ENCODE measurements at regions not wholly inside any gene's neighbourhood (a gene's known extent, or its start where the extent isn't known, plus 50 kb on each side); places are given as distances from the start of the nearest gene placed in this dataset.

DNA sequence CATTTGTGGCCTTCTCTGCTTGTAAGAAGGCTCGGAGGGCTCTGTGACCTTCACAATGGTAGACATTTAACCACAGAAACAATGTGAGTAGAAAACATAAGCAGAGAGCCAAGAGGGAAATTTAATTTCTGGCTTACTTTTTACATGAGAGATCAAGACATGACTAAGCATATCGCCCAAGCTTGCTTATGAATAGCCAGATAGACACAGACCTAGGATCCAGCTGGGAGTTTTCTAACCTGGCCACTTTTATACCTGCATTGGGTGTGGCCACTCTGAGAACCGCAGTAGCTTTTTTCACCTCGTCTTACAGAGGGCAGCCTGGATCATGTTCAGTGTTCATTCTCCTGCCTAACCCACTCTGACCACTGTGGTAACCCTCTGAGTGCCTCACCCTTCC lies 244.9 kb upstream of the KCNN2 start:
- TF ChIP-seq, protein P1, sequence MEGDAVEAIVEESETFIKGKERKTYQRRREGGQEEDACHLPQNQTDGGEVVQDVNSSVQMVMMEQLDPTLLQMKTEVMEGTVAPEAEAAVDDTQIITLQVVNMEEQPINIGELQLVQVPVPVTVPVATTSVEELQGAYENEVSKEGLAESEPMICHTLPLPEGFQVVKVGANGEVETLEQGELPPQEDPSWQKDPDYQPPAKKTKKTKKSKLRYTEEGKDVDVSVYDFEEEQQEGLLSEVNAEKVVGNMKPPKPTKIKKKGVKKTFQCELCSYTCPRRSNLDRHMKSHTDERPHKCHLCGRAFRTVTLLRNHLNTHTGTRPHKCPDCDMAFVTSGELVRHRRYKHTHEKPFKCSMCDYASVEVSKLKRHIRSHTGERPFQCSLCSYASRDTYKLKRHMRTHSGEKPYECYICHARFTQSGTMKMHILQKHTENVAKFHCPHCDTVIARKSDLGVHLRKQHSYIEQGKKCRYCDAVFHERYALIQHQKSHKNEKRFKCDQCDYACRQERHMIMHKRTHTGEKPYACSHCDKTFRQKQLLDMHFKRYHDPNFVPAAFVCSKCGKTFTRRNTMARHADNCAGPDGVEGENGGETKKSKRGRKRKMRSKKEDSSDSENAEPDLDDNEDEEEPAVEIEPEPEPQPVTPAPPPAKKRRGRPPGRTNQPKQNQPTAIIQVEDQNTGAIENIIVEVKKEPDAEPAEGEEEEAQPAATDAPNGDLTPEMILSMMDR (IDR thresholded peaks at IDR 0.05; ENCODE audit: low read depth, low read length): no peak
- TF ChIP-seq EZH2phosphoT487 (IDR thresholded peaks at IDR 0.05; ENCODE audit: low read depth): no peak
